GM21447 (cell line): ENCODE measurements at regions not wholly inside any gene's neighbourhood (a gene's known extent, or its start where the extent isn't known, plus 50 kb on each side); places are given as distances from the start of the nearest gene placed in this dataset.

ENCODE experiments used
- ATAC-seq: cut with Tn5 transposase; IDR thresholded peaks from one replicate; pipeline ENCODE4 v1.9.1; 2021; ENCODE audit not compliant: unreplicated experiment

DNA sequence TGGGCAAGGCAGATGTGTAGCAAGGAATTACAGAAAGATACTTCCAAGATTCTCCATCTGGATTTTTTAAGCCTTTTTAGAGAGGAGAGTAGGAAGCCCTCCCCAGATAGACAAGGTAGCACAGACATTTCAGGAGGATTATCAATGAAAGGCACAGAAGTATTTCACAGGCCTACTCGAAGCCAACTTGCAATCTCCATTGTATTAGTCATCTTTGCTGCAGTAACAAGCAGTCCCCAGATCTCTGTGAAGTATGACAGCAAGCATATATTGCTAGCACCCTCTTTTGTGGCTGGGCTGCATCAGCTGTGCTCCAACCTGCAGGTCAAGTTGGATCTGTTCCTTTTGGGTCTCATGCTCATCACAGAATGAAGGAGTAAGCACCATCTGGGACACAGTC, 101.6 kb downstream of the MAF start:
- no peak for ATAC-seq

DNA sequence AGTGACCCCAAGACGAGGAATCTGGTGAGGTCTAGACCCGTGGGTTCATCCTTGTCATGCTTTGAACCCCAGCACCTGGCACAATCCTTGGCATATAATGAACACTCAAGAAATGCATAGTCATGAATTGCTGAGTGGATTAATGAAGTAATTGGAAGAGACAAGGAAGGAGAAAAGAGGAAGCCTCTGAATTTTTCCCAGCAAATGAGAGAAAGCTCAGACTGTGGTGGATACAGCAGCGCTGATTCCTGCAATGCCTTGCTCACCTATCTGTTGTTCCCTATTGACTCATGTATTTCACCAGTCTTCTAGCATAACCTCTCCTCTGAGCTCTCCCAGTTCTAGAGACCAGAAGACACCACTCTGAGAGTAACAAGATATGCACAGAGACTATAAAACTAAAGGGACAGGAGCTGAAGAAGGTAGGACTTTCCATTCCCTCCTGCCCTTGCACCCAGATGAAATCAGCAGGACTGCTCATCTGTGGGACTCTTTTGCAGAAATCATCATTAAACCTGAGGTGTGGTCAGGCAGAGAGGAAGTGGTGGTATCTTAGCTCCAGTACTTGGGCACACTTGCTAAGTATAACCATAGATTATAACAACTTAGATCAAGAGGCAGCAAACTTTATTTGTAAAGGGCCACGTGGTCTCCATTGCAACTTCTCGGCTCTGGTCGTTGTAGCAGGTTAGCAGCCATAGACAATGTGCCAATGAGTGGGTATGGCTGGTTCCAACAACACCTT, 102.8 kb downstream of the MAF start:
- ATAC-seq = no peak

DNA sequence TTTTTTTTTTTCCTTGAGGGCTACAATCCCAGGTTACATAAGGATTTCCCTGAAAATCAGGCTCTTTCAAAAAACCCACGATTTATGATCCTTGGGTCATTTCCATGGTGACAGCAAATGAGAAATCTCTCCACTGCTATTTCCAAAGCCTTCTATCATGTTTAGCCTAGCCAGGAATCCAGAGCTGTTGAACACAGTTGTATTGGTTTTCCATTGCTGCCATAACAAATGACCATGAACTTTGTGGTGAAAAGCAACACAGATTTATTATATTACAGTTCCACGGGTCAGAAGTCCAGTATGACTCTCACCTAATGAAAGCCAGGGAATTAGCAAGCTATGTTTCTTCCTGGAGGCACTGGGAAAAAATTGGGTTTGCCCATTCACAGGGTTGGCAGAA, 106.6 kb downstream of the MAF start:
- ATAC-seq = no peak

DNA sequence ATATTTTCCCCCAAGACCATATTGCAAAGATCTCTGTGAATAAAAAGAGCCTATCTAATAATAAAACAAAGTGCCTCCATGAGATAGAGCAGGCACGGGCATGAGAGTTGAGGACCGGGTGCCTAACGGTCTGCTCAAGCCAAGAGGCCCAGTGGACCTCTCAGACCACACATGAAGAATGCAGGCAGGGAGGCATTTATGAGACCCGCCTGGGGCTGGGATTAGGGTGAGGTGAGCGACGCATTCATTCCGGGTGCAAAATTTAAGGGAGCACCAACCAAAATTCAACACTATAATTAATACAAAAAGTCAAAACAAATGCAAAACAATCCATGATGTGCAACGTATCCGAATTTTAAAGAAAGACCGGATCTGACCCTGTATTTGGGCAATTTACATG, 108.5 kb downstream of the MAF start:
- ATAC-seq = no peak

DNA sequence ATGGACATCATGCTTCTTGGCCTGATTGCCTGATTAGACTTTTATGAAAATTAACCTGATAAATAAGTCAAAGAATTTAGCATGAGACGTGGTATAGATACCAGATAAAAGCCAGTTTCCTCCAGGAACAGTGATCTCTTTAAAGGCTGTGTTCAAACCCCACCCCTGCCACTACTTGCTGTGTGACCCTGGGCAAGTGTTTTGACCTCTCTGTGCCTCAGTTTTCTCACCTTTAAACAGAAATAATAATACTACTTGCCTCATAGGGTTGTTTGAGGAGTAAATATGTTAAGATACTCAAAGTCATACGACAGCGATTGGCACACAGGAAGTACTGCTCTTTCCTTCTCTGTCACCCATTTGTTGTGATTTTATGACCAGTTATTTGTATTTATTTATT, 115.5 kb downstream of the MAF start:
- ATAC-seq = no peak

DNA sequence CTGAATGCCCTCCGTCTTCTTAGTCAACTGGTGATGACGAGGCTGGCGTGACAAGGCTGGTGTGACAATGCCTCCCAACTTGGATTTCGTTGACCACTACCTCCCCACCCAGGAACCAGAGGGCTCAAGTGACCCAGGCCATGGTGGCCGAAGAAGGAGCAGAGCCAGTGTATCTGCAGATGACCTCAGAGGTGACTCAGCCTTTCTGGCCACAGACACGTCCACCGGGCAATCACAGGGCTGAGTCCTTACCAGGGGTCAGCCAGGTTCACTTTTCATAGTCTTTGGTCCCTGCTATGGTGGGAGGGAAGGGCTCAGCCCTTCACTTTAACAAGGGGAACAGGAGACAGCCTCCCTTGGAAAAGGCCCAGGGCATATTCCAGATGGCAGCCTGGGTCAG, 116.3 kb downstream of the MAF start:
- ATAC-seq = no peak

DNA sequence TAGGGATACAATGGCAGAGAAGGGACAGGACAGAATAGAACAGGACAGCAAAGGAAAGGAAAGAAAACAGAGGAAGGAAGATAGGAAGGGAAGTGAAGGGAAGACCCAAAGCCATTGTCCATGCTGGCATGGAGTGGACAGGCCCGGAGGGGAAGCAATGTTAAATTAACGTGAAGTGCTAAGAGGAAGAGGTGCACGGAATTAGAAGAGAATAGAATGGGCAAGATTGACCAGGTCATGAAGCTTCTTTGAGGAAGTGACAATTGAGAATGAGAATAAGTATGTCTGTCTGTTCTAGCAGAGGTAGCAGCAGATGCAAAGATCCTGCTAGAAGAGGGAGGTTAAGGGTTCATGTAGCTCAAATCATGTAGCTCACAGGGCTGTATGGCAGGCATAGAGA, 117.2 kb downstream of the MAF start:
- ATAC-seq = no peak

DNA sequence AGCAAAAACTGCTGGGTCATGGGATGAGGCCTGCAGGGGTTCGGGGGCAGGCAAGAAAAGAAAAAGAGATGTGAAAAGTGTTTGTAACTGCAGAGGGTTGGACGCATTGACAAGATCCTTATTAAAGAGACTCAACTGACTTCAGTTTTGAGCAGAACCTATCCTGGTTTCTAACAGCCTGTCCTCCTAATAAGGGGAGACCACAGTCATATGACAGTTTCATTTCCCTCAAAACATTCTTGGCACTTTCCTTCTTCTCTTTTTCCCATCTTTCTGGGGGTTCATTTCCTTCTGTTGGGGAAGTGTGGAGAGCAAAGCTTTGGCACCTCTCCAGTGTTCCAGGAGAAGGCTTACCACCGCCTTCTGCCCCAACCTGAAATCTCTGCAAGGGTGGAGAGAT, 118.5 kb downstream of the MAF start:
- no peak for ATAC-seq

DNA sequence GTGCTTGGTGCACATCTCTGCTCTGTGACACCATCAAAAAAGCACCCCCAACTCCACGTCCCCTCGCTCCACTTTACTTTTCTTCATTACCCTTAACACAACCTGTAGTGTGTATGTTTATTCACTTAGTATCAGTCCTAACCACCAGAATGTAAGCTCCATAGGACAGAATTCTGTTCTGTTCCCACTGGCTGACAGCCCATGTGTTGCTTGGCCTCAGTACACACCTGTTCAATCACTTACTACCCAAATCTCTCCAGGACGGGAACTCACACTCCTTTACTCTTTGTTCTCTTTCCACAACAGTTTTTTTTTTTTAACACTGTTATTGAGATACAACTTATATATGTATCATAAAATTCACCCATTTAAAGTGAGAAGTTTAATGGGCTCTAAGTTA, 119.6 kb downstream of the MAF start:
- ATAC-seq = no peak

DNA sequence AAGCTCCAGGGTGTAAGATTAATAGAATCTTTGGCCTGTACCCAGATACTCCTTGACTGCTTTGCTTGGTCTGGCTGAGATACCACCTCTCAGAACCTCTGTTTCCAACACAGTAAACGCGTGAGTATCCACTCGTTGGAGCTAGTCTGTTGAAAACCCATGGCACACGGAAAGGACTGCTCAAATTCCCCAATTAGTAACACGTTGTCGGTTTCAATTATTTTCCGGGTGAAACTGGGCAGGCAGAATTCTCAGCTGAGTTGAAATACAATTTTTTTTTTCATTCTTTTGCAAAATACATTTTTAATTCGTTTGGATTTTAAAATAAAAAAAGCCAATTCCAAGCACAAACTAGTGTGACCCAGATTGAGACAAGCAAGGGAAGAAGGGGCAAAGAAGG, 120.5 kb downstream of the MAF start:
- no peak for ATAC-seq

DNA sequence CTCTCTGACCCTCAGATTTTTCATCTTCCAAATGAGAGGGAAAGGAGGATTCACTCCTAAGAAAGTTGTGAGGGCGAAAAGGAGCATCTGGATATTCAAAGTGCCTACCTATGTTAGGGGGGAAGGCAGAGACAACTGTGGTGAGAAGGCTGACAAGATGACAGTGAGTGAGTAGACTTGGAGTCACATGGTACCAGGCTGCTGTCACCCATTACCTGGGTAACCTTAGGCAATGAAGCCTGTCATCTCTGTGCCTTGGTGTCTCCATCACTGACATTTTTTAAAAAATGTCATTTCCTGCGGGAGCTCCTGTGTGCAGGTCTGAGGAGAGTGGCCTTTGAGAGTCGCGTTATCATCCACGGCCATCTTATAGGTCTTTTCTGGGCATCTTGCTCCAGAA, 124.0 kb downstream of the MAF start:
- ATAC-seq = no peak

DNA sequence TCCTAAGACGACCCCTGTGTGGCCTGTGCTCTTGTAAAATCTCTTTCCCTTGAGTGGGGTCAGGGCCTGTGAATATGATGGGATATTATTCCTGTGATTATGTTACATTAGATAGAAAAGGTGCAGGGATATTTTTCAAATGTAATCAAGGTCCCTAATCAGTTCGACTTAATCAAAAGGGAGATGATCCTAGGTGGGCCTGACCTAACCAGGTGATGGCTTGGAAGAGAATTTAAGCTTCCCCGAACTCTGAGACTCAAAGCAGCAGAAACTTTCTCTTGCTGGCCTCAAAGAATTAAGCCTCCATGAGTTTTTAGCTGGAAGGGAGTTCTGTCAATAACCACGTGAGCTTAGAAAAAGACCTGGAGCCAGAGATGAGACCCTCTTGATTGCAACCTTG, 124.7 kb downstream of the MAF start:
- no peak for ATAC-seq

DNA sequence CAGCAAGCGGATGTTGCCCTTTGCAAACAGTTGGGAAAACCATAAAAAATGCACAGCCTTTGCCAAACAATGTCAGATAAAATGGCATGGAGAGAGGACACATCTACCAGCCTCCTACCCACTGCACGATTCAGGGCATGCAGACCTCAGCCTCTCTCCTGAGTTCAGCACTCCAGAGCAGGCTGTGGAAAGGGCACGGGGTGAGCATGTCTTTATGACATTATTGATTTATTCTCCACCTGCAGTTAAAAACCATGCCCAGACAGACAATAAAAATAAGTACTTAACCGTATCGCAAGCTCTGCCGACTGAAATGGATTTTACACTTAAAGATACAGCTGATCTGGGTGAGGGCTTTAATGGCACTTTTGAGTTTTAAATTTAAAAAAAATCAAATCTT, 127.1 kb downstream of the MAF start:
- ATAC-seq = no peak

DNA sequence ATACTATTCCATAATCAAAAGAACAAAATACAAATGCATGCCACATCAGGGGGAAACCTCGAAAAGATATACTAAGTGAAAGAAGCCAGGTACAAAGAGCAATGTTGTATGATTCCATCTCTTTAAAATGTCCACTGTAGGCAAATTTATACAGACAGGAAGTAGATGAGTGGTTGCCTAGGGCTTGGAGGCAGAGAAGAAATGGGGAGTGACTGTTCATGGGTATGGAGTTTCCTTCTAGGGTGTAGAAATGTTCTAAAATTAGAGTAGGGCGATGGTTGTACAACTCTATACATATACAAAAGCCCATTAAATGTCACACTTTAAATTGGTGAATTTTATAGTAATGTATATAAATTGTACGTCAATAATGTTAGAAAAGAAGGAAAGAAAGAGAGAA, 128.1 kb downstream of the MAF start:
- ATAC-seq = no peak

DNA sequence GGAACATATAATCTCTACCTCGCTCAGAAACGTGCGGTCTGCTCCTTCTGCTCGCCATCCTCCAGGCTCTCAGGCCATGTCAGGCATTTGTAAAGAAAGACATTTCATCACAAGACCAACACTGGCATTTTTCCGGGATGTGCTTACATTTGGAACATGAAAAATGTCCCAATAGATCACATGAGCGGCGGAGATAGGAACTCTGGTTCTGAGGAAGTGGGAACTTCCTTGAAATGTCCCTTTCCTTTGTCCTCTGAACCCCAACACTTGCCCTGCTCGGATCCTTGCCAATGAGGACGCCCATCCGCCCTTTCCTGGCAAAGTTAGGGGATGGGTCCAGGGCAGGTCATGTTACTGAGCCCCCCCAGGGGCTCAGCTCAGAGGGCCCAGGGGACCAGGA, 130.5 kb downstream of the MAF start:
- ATAC-seq = no peak

DNA sequence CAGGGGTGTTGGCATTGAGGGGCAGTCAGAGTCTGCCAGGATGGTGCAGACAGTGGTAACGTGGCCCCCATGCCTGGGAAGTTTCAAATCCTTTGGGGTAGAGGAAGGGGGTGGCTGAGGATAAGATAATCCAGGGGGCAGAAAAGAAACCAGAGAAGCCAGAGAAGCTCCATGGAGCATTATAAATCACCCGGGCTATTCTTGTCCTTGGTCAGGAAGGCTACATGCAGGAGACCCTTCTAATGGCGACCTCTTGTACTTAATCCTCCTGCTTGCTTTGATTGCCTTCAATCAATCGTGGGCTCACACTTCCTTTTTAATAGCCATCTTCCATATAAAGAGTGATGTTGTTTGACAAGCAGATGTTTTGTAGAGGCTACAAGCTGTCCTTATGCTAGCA, 131.9 kb downstream of the MAF start:
- ATAC-seq = no peak

DNA sequence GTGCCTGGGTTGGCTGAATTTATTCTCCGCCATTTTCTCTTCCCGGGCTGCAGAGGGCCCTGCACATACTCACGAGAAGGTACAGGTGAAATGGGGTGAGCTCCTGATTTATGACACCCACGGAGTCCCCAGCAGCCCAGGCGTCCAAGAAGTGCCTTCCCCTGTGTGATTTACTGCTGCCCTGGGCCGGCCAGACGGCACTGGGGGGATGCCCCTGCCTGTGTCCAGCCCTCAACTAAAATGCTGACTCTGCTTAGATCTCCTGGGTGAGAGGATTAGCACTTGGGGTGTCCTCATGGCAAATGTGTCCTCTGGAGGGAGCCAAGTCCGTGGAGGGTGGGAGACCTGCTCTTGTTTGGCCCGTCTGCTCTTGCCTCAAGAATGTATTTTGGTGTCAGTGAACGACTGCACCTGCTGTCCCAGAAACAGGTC, 132.4 kb downstream of the MAF start:
- ATAC-seq = no peak

DNA sequence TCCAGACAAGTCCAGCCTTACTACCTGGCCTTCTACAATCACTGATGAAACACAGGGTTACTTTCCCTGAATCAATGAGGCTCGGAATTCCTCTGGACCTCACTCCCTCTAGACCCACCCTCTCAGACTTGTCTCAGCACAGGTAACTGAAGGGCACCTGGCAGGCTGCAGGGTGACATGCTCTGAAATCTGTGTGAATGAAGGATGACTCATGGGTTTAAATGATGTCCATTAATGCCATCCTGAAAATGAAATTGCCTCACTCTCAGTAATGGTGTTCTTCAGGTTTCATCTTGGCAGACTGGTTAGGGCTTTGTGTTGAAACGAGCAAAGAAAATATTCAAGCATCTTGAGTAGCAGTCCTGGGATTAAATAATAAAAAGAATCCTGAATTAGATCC, 134.4 kb downstream of the MAF start:
- no peak for ATAC-seq

DNA sequence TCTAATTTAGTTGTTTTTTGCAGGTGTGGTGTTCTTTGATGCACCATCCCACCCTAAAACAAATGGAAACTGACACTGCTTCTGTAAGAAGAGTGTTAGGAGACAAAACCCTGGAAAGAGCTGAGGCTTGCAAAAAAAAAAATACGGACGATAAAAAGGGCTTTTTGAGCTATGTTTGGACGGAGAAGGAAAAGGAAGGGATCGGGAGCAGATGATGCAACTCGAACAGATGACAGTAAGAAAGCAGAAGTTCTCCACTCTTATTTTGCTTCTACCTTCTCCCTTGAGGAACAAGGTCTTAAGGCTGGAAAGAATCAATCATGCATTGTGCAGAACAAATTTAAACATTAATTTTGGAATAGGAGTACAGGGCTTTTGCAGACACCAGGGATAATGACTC, 136.7 kb downstream of the MAF start:
- ATAC-seq = no peak

DNA sequence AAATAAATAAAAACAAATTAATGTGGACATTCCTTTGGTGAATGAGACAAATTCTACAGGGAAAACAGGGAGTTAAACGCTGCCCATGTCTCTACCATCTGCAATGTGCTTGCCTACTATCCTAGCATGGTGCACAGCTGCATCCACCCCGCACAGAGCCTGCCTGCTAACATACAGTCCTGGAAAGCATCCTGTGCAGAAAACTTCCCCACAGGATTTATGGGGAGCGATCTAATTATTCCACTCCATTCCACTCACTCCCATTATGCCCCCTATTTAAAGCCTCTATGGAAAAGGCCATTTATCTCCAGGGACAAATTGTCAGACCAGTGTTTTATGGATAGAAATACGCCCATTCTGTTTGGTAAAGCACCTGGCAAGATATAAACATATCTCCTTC, 144.5 kb downstream of the MAF start:
- ATAC-seq = no peak

DNA sequence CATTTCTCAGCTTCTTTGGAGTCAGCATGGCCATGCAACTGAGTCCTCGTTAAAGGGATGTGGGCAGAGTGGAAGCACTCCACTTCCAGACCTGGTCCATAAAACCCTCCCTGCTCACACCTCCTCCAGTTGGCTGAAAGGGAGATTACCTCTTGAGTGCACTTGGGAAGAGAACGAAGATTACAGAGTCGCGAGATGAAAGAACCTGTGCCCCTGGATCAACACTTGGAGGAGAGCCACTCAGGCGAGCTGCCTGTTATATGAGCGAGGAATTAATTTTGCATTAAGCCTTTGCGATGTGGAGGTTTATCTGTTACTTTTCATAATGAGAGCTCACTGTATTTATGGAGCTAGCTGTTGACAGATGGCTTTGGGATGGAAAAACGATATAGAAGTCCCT, 147.9 kb downstream of the MAF start:
- ATAC-seq = no peak

DNA sequence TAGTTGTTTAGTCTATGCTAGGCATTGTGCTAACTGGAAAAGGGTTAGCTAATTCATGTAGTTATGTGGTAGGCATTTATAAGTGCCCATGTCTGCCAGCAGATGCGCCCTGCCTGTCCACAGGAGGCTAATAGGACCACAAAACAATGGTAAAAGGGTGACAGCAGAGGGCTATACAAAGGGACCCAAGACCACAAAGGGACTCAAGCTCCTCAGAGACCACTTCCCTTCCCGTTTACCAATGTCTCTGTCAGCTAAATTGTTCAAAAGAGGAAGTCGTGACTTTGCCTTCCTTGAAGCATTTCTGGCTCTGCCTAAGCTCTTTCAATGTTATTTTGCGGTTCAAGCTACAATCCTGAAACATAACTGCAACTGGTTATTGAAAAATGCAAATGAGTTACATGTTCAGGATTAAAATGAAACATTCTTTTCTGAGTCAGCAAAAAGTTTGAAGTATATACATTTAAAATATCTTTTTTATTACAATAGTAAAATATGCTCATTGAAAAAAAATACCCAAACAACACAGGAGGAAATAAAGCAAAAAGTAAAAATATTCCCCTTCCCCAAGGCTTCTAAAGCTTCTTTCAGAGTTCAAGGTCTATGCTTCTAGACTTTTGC, 149.2 kb downstream of the MAF start:
- peak; percentile 90 for ATAC-seq

DNA sequence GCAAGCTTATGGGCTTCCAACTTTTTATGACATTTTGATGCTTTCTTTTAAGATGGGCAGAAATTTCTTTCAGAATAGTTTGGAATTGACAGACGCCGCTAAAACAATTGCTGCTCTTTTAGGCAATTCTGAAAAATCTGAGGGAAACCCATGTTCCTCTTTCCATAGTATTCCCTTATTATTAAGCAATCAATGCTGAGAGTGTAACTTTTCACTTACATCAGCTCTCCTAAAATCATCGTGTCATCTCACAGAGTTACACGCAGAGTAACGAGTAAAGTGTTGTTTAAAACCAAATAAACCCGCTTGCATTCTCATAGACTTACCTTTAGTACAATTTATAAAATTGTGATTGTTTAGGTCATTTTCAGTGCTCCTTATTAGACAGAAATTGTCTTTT, 150.6 kb downstream of the MAF start:
- no peak for ATAC-seq
